ENCODE measurements at regions not wholly inside any gene's neighbourhood (a gene's known extent, or its start where the extent isn't known, plus 50 kb on each side); places are given as distances from the start of the nearest gene placed in this dataset.

DNA sequence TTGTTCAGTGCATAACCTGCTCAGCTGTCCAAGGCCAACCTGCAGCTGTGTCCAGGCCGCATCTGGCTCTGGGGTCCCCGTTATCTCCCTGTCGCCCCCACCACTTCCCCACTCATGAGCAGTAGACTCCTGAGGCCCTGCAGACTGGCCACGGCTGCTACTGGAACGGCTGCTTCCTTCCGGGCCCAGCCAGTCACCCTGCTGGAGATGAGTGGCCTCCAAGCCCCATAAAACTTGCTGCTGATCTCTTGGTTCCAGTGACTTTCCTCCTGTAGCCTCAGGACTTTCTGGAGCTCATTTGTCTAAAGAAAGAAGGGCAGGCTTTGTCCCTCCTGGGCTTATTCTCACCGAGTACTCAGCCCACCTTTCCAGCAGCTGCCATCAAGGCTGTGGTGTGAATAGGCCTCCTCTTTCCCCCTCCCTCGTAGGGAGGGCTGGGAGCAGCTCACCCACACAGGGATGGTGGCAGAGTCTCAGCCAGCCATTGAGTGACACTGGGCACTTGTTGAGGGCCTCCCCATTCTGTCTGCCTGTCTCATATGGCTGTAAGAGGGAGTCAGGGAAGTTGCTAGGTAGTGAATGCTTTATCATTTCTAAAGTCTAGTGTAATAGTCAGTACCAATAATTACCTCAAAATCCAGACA is 257.3 kb downstream of the MYCN start:
- no peaks in the 10 kb centered on the region for H3K27me3 Mint-ChIP-seq
- H3K36me3 Mint-ChIP-seq (ENCODE audit: low read depth): no peaks in the 10 kb centered on the region
- ATAC-seq (no peak), DNase-seq (no peak)
- H3K4me3 Mint-ChIP-seq: no peak overlapping the region
- no peaks in the 10 kb centered on the region for H3K4me1 Mint-ChIP-seq
- H3K9me3 Mint-ChIP-seq: peaks cover 5% of the 10 kb centered on the region
- H3K27ac Mint-ChIP-seq: no peak overlapping the region

DNA sequence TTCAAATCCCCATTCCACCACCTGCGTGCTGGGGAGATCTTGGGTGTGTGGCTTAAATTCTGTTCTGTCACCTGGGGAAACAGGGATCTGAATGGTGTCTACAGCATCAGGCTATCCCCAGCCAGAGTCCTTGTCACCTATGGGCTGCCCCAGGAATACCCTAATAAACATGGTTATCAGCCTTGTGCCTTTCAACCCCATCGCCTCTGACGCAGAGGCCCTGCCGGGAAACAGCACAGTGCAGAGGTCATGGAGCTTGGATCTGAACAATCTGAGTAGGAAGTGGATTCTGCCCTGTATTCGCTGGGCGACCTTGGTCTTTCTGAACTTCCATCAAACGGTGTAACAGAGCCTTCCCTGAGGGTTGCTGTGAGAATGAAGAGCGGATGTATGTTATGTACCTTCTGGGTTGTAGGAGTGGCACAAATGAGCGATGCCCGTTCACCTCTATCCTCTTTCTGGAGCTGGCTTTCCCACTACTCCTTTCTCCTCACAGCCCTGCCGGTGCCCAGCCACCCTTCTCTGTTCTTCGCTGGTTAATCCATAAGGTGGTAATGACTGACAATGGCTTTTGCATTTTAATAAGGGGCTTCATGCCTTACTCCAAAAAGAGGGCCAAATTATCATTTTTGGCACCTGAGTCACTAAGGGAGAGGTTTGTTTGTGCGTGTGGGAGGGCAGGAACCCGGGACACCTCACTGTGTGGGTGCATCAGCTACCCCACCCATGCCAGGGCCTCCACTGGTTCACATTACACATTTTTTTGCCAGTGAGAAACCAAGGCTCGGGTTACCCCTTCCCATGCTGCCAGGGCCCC is 256.5 kb downstream of the MYCN start:
- H3K27me3 Mint-ChIP-seq: no peaks in the 10 kb centered on the region
- DNase-seq (no peak), ATAC-seq (no peak)
- peaks cover 5% of the 10 kb centered on the region for H3K9me3 Mint-ChIP-seq
- no peaks in the 10 kb centered on the region for H3K4me1 Mint-ChIP-seq
- H3K27ac Mint-ChIP-seq: no peak overlapping the region
- no peaks in the 10 kb centered on the region for H3K36me3 Mint-ChIP-seq (ENCODE audit: low read depth)
- H3K4me3 Mint-ChIP-seq: no peak overlapping the region

DNA sequence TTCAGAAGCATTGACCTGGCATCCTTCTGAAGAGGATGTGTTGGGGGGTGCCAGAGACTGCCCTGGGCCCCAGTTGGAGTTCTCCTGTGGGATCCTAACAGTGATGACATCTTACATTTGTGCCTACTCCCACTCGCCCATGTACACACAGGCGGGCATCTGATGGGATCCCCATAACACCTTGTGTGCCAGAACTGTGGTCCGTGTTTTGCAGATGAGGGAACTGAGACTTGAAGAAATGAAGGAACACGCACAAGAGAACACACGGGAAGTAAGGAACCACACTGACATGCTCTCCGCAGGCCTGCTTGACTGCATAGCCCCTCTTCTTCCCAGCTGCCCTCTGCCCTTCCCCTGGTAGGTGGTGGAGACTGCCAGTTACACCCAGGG is 255.3 kb downstream of the MYCN start:
- H3K27me3 Mint-ChIP-seq: no peaks in the 10 kb centered on the region
- no peak overlapping the region for H3K27ac Mint-ChIP-seq
- DNase-seq (no peak), ATAC-seq (no peak)
- H3K9me3 Mint-ChIP-seq: peaks cover 5% of the 10 kb centered on the region
- H3K36me3 Mint-ChIP-seq (ENCODE audit: low read depth): no peaks in the 10 kb centered on the region
- no peak overlapping the region for H3K4me3 Mint-ChIP-seq
- H3K4me1 Mint-ChIP-seq: no peaks in the 10 kb centered on the region

DNA sequence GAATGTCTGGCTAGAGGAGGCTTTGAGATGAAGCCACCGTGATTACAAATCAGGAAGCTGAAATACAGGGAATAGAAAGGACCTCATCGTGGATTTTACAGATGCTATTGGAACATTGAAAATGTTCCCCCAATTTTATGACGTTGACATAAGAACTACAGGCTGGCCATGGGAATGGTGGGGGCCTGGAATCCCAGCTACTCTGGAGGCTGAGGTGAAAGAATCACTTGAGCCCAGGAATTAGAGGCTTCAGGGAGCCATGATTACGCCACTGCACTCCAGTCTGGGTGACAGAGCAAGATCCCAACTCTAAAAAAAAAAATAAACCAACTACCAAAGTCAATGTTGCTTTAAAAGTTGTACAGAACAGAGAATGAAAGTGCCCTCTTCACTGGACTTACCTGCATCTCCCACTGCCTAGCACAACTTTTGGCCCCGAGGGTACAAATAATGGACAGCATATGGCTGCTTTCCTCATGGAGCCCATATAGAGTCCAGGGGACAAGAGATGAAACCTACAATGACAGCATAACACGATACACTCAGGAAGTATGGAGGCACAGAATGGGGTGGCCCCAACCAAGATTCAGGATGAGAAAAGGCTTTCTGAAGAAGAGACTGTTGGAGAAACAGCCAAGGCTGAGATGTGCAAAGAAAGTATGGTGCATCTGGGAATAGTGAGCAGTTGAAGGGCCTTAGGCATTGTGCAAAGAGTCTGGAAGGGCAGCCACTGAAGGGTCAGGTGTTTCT is 254.8 kb downstream of the MYCN start:
- no peak for ATAC-seq
- Mint-ChIP-seq H3K4me1 (no peaks in the 10 kb centered on the region), H3K9me3 (peaks cover 5% of the 10 kb centered on the region)

DNA sequence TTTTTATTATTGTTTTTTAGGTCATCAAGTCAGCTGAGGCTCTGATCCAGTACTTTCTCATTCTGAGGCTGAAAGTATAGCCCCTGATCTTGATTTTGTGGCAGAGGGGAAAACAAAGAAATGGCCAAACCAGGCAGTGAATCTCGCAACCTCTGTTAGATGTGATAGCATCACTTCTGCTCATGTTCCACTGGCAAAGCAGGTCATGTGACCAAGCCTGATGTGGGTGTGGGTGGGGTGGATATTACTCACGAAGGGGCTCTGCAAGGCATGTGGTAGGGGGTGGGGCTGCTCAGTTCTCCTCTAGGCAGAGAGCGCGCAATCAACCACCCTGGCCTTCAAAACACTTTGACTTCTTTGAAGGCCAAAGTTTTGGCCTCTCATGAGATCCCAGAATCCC is 254.2 kb downstream of the MYCN start:
- Mint-ChIP-seq H3K27me3 (no peaks in the 10 kb centered on the region), H3K36me3 (ENCODE audit: low read depth) (no peaks in the 10 kb centered on the region), H3K4me3 (no peak overlapping the region), H3K9me3 (peaks cover 5% of the 10 kb centered on the region), H3K4me1 (no peaks in the 10 kb centered on the region), H3K27ac (no peak overlapping the region)
- ATAC-seq (no peak), DNase-seq (no peak)

More for the DNA sequence above, 254.8 kb downstream of the MYCN start:
- DNase-seq: no peak
- no peak overlapping the region for H3K4me3 Mint-ChIP-seq
- H3K27ac Mint-ChIP-seq: no peak overlapping the region
- no peaks in the 10 kb centered on the region for H3K36me3 Mint-ChIP-seq (ENCODE audit: low read depth)
- no peaks in the 10 kb centered on the region for H3K27me3 Mint-ChIP-seq

DNA sequence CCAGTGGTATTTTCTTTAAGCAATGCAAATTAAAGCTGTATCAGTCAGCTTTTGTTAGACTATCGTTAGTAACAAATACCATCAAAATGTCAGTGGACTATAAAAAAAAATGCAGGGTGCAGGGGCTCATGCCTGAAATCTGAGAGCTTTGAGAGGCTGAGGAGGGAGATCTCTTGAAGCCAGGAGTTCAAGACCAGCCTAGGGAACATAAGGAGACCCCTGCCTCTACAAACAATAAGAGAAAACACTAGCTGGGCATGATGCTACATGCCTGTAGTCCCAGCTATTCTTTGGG is 253.7 kb downstream of the MYCN start:
- DNase-seq: no peak

DNA sequence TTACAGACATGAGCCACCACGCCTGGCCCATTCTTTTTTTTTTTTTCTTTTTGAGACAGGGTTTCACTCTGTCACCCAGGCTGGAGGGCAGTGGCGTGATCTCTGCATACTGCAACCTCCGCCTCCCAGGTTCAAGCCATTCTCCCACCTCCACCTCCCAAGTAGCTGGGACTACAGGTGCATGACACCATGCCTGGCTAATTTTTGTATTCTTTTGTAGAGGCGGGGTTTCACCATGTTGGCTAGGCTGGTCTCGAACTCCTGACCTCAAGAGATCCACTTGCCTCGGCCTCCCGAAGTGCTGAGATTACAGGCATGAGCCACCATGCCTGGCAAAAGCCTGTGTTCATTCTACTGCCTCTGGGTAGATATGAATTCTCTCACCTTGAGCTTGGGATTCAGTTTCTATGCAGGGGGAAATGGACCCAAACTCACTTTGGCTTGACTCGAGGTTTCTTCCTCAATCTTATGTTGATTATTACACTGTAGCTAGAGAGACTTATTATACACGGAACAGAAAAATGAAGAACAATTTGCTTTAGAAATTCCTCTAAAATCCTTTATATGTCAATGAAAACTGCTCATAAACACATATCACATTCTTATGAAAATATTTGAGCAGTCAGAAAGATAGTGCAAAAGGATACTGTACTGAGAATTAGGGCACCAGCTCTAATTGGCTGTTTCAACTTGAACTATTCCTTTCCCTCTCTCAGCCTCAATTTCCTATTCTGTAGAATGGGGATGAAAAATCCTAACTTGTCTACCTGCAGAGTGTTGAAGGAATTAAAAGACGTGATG is 252.3 kb downstream of the MYCN start:
- ATAC-seq (no peak), DNase-seq (no peak)
- no peak overlapping the region for H3K4me3 Mint-ChIP-seq
- H3K36me3 Mint-ChIP-seq (ENCODE audit: low read depth): no peaks in the 10 kb centered on the region
- H3K27me3 Mint-ChIP-seq: no peaks in the 10 kb centered on the region
- H3K27ac Mint-ChIP-seq: no peak overlapping the region
- no peaks in the 10 kb centered on the region for H3K4me1 Mint-ChIP-seq
- peaks cover 5% of the 10 kb centered on the region for H3K9me3 Mint-ChIP-seq

More for the DNA sequence above, 253.7 kb downstream of the MYCN start:
- no peak for ATAC-seq
- Mint-ChIP-seq H3K4me1 (no peaks in the 10 kb centered on the region), H3K27me3 (no peaks in the 10 kb centered on the region), H3K27ac (no peak overlapping the region), H3K9me3 (peaks cover 5% of the 10 kb centered on the region), H3K4me3 (no peak overlapping the region), H3K36me3 (ENCODE audit: low read depth) (no peaks in the 10 kb centered on the region)

DNA sequence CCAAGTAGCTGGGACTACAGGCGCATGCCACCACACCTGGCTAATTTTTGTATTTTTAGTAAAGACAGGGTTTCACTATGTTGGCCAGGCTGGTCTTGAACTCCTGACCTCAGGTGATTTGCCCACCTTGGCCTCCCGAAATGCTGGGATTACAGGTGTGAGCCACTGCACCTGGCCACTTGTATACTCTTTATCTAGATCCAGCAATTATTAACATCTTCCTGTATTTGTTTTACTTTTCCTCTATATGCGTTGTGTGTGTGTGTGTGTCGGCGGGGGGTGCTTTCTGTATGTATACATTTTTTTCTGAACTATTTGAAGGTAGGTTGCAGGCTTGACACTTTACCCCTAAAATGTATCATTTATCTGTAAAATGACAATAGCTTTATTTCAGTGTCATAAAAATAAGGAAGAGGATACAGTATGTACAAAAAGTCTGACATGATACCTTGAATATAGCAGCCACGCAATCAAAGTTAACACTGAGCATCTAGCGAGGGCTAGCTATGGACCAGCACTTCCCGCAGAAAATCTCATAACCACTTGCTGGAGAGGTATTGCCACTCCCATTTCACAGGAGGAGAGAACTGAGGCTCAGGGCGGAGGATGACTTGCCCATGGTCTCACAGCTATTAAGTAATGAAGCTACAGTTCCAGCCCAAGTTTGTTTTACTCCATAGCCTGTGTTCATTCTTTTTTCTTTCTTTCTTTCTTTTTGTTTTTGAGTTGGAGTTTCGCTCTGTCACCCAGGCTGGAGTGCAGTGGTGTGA is 251.3 kb downstream of the MYCN start:
- Mint-ChIP-seq H3K36me3 (ENCODE audit: low read depth) (no peaks in the 10 kb centered on the region), H3K27me3 (no peaks in the 10 kb centered on the region), H3K4me3 (no peak overlapping the region), H3K9me3 (no peaks in the 10 kb centered on the region), H3K27ac (no peak overlapping the region), H3K4me1 (no peaks in the 10 kb centered on the region)
- DNase-seq (no peak), ATAC-seq (no peak)

DNA sequence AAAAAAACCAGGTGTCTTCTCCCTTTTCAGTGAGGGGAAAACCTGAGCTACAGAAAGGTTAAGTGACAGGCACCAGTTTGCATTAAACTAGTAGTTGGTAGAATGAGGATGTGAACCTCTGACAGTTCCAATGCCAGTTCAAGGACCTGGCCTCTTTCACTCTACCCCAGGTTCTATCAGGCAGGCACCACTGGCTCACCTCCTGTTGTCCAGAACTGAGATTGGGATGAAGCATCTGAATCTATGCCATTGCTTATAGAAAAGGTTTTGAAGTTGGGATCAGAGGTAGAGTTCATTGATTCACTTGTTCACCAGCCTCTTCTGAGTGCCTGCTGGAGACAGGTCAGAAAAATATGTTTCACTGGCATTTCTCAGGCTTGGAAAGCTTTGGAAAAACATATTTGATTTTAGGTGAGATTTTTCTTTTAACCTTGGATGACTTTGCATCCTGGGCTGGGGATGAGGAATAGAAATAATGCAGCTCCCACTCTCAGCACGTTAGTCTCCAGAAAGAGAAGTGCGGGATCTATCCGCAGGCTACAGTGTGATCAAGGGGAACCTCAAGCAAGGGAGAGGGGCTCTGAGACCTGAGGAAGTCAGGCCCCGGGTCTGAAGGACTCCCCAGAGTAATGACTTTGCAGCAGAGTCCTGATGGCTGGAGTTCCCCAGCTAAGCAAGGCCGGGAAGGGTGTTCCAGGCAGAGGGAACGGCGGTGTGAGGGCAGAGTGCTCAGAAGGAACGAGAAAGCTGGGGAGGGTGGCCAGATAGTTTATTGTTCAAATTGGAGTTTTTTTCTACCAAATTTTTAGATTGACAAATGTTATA is 250.3 kb downstream of the MYCN start:
- Mint-ChIP-seq H3K27me3 (no peaks in the 10 kb centered on the region), H3K9me3 (no peaks in the 10 kb centered on the region), H3K4me3 (no peak overlapping the region), H3K4me1 (no peaks in the 10 kb centered on the region), H3K36me3 (ENCODE audit: low read depth) (no peaks in the 10 kb centered on the region), H3K27ac (no peak overlapping the region)
- ATAC-seq: no peak
- no peak for DNase-seq

DNA sequence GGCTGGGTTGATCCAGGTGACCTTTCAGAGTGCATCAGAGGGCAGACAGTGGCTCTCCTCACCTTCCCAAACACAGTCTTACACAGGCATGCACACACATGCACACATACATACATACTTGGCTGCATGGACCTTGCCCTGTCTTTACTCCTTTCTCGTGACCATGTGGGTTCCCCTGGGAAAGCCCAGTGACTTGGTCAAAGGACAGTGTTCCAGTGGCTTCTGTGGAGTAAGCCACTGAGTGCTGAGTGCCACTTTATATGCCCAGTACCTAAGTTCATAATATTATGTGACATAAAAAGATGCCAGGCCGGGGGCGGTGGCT is 249.4 kb downstream of the MYCN start:
- Mint-ChIP-seq H3K36me3 (ENCODE audit: low read depth) (no peaks in the 10 kb centered on the region), H3K9me3 (no peaks in the 10 kb centered on the region), H3K27me3 (no peaks in the 10 kb centered on the region), H3K27ac (no peak overlapping the region), H3K4me3 (no peak overlapping the region), H3K4me1 (no peaks in the 10 kb centered on the region)
- DNase-seq (no peak), ATAC-seq (no peak)

DNA sequence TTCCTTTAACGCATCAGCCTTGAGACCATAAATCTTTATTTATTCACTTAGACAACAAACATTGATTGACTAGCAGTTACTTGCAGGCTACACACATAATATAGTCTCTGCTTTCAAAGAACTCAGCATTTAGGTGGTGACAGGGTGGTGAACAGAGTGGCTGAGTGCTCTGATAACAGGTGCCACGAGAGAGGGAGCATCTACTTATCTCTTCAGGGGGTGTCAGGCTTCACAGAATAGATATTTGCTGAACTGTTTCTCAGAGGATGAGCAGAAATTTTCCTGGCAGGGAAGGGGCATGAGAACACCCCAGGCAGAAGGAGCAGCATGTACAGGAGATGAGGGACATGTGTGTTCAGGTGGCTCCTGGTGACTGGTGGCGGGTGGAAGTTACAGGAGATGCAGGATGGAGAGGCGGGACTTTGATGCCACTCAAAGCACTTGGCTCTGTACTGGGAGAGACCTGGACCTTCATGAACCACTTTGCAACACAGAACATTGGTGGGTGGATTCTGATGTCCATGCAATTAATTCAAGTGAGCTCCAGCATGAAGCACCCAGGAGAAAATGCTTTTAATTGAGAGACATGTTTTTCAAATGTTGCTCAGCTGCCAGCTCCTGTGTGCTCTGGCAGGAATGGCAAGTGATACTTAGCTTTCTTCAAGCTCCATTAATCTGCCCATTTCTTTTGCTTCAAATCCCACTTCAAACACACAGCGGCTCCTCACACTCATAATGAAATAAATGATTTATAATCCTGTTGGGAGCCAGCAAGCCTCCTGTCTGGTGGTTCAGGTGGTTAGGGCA is 248.9 kb downstream of the MYCN start:
- no peak overlapping the region for H3K4me3 Mint-ChIP-seq
- no peaks in the 10 kb centered on the region for H3K36me3 Mint-ChIP-seq (ENCODE audit: low read depth)
- DNase-seq (no peak), ATAC-seq (no peak)
- H3K27ac Mint-ChIP-seq: no peak overlapping the region
- no peaks in the 10 kb centered on the region for H3K4me1 Mint-ChIP-seq
- H3K9me3 Mint-ChIP-seq: no peaks in the 10 kb centered on the region
- no peaks in the 10 kb centered on the region for H3K27me3 Mint-ChIP-seq

DNA sequence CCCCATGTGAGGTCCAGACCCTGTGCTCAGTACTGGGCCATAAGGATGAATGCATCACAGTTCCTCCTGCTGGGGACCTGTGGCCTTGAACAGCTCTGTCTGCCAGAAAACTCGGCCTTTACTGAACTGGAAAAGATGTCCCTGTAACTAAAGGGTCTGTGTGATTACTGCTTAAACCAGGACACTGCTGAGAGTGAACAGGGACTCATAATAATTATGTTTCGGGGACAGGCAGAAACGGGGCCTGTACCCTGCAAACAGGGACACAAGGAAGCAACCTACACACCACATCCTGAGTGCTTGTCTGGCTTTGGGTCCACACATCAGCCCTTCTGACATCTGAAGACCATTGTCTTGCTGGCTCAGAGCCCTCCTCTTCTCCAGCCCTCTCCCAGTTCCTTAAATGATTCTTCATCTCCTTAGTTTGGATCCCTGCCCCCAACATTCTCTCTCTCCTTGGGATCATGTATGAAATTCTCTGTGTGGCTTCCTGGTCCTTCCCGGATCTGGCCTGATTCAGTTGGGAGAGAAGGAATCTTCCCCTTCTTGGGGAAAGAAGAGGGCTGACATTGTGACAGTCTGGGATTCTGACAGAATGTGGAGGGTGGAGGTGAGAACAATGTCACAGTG is 248.0 kb downstream of the MYCN start:
- no peaks in the 10 kb centered on the region for H3K9me3 Mint-ChIP-seq

DNA sequence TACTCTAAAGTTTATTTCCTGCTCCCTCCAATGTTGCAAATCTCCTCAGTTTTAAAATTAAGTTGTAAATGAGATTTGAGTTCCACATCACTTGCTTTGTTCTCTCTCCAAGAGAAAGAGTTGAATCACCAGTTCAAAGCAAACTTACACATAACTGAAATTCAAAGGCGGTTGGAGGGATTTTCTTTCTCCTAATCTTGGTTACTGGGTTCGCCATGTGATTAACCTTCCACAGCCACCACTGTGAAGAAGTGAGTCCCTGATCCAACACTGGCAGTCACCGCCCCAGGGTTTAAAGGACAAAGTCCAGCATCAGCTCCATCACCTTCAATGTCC is 247.1 kb downstream of the MYCN start:
- Mint-ChIP-seq H3K27ac (no peak overlapping the region), H3K4me1 (no peaks in the 10 kb centered on the region), H3K36me3 (ENCODE audit: low read depth) (no peaks in the 10 kb centered on the region), H3K9me3 (no peaks in the 10 kb centered on the region), H3K4me3 (no peak overlapping the region), H3K27me3 (no peaks in the 10 kb centered on the region)
- ATAC-seq: no peak
- no peak for DNase-seq

More for the DNA sequence above, 248.0 kb downstream of the MYCN start:
- H3K27me3 Mint-ChIP-seq: no peaks in the 10 kb centered on the region
- H3K27ac Mint-ChIP-seq: no peak overlapping the region
- no peak overlapping the region for H3K4me3 Mint-ChIP-seq
- no peaks in the 10 kb centered on the region for H3K36me3 Mint-ChIP-seq (ENCODE audit: low read depth)
- H3K4me1 Mint-ChIP-seq: no peaks in the 10 kb centered on the region
- DNase-seq (no peak), ATAC-seq (no peak)

Measured in activated naive CD8-positive, alpha-beta T cell treated with anti-CD3 and anti-CD28 coated beads, Interleukin-2, amount 50 U/mL, for 24 hours (primary cell).